GM10266 (cell line): ENCODE measurements at regions not wholly inside any gene's neighbourhood (a gene's known extent, or its start where the extent isn't known, plus 50 kb on each side); places are given as distances from the start of the nearest gene placed in this dataset.

Experiments used
- DNase-seq: peaks from one replicate; pipeline ENCODE4 v3.0.0; 2012; ENCODE audit errors: extremely low spot score
- CTCF ChIP-seq: IDR thresholded peaks from 2 replicates; pipeline ENCODE4 v1.5.1; 2012; ENCODE audit warnings: mild to moderate bottlenecking, low read depth; ENCODE audit not compliant: control insufficient read depth, insufficient read depth; ENCODE audit errors: missing control alignments

GRCh38 chr16:55955424-55955823 is 80.3 kb upstream of the CES5A start:
- TF ChIP-seq CTCF = no peak
- no peak for DNase-seq

GRCh38 chr16:55954906-55955305 is 79.7 kb upstream of the CES5A start:
- no peak for DNase-seq
- TF ChIP-seq CTCF = no peak

GRCh38 chr16:55949518-55949917 is 74.3 kb upstream of the CES5A start:
- no peak for TF ChIP-seq CTCF
- no peak for DNase-seq

- no peak for TF ChIP-seq CTCF
- DNase-seq = no peak
Observed at GRCh38 chr16:55948230-55948629, 73.1 kb upstream of the CES5A start.

- no peak for TF ChIP-seq CTCF
Observed at GRCh38 chr16:55947366-55947765, 72.2 kb upstream of the CES5A start.

GRCh38 chr16:55944377-55944802 is 69.2 kb upstream of the CES5A start:
- peak; percentile 89 for TF ChIP-seq CTCF
- DNase-seq = peak; percentile 37

More at GRCh38 chr16:55947366-55947765, 72.2 kb upstream of the CES5A start:
- no peak for DNase-seq

- DNase-seq = no peak
- no peak for TF ChIP-seq CTCF
Observed at GRCh38 chr16:55943267-55943666, 68.1 kb upstream of the CES5A start.

GRCh38 chr16:55942821-55943220 is 67.6 kb upstream of the CES5A start:
- no peak for TF ChIP-seq CTCF
- no peak for DNase-seq
